ENCODE measurements at regions not wholly inside any gene's neighbourhood (a gene's known extent, or its start where the extent isn't known, plus 50 kb on each side); places are given as distances from the start of the nearest gene placed in this dataset.

- H3K27ac ChIP-seq (replicated peaks), result no peak overlapping the region
- H3K36me3 ChIP-seq, result no peaks in the 10 kb centered on the region
- H3K9me3 ChIP-seq (replicated peaks), result peaks cover 9% of the 10 kb centered on the region
- H3K4me3 ChIP-seq, result no peak overlapping the region
- DNase-seq, result no peak
- H3K27me3 ChIP-seq (ENCODE audit: low read depth), result no peaks in the 10 kb centered on the region
- no peak for TF ChIP-seq CTCF (IDR thresholded peaks at IDR 0.05; ENCODE audit: borderline replicate concordance)
- peaks cover 13% of the 10 kb centered on the region for H3K4me1 ChIP-seq
- intact Hi-C loops (cut with micrococcal nuclease), result no loop called here
Measured at GRCh38 chr6:47138046-47138445, 95.9 kb upstream of the ADGRF1 start.

GRCh38 chr6:47137073-47137472, 94.9 kb upstream of the ADGRF1 start:
- DNase-seq, result no peak
- H3K27me3 ChIP-seq (ENCODE audit: low read depth), result no peaks in the 10 kb centered on the region
- intact Hi-C loops (cut with micrococcal nuclease), result no loop called here
- peaks cover under 1% of the 10 kb centered on the region for H3K9me3 ChIP-seq (replicated peaks)
- no peak for TF ChIP-seq CTCF (IDR thresholded peaks at IDR 0.05; ENCODE audit: borderline replicate concordance)
- no peak overlapping the region for H3K27ac ChIP-seq (replicated peaks)
- no peaks in the 10 kb centered on the region for H3K36me3 ChIP-seq
- peaks cover 17% of the 10 kb centered on the region for H3K4me1 ChIP-seq
- no peak overlapping the region for H3K4me3 ChIP-seq

GRCh38 chr6:47135772-47136171, 93.6 kb upstream of the ADGRF1 start:
- H3K27ac ChIP-seq (replicated peaks), result no peak overlapping the region
- intact Hi-C loops (cut with micrococcal nuclease), result no loop called here
- no peaks in the 10 kb centered on the region for H3K27me3 ChIP-seq (ENCODE audit: low read depth)
- H3K9me3 ChIP-seq (replicated peaks), result no peaks in the 10 kb centered on the region
- H3K36me3 ChIP-seq, result no peaks in the 10 kb centered on the region
- DNase-seq, result no peak
- H3K4me1 ChIP-seq, result peaks cover 18% of the 10 kb centered on the region
- TF ChIP-seq CTCF (IDR thresholded peaks at IDR 0.05; ENCODE audit: borderline replicate concordance), result no peak
- no peak overlapping the region for H3K4me3 ChIP-seq

- peak overlapping the region; percentile 1 for H3K4me3 ChIP-seq
- DNase-seq, result no peak
- H3K9me3 ChIP-seq (replicated peaks), result no peaks in the 10 kb centered on the region
- H3K27ac ChIP-seq (replicated peaks), result peak overlapping the region; percentile 11
- H3K4me1 ChIP-seq, result peaks cover 29% of the 10 kb centered on the region
- intact Hi-C loops (cut with micrococcal nuclease), result no loop called here
- no peaks in the 10 kb centered on the region for H3K36me3 ChIP-seq
- TF ChIP-seq CTCF (IDR thresholded peaks at IDR 0.05; ENCODE audit: borderline replicate concordance), result no peak
- no peaks in the 10 kb centered on the region for H3K27me3 ChIP-seq (ENCODE audit: low read depth)
Measured at GRCh38 chr6:47134476-47135189, 92.5 kb upstream of the ADGRF1 start.

GRCh38 chr6:47133230-47134000, 91.3 kb upstream of the ADGRF1 start:
- Histone ChIP-seq H3K4me3 (no peak overlapping the region), H3K9me3 (replicated peaks) (no peaks in the 10 kb centered on the region), H3K27me3 (ENCODE audit: low read depth) (no peaks in the 10 kb centered on the region), H3K27ac (replicated peaks) (no peak overlapping the region), H3K4me1 (peaks cover 34% of the 10 kb centered on the region), H3K36me3 (no peaks in the 10 kb centered on the region)
- TF ChIP-seq CTCF (IDR thresholded peaks at IDR 0.05; ENCODE audit: borderline replicate concordance), result no peak
- intact Hi-C loops (cut with micrococcal nuclease), result no loop called here
- no peak for DNase-seq
